ENCODE measurements at regions not wholly inside any gene's neighbourhood (a gene's known extent, or its start where the extent isn't known, plus 50 kb on each side); places are given as distances from the start of the nearest gene placed in this dataset.

DNA sequence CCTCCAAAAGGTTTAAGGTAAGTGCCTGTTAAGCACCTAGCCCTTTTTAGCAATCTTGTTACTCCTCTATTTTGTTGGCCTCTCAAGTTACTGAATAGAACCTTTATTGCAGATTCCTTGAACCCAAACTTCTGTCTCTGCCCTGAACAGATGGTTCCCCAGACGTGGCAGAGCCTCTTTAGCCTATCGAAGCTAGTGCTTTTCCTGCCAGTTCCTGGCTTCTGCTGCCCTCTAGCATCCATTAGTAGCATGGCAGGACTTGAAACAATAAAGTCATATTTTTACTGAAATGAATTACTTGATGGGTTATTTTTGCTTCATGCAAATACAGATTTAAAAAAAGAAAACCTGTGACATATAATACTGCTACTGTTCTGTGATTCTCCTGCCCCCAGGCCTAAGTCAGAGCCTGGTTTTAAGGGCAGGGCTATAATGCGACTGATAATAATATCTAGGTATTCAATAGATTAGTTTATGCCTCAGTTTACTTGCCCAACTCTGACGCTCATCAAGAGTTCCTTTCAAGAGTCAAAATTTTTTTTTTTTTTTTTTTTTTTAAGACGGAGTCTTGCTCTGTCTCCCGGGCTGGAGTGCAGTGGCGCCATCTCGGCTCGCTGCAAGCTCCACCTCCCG, 84.3 kb upstream of the PHF14 start:
- H3K4me3 ChIP-seq (ENCODE audit: low read depth, low read length): no peak overlapping the region
- TF ChIP-seq CTCF (conservative IDR thresholded peaks at IDR 0.05; ENCODE audit: low read depth, low read length): peak; percentile 89
- peak; percentile 76 for DNase-seq (ENCODE audit: low read depth)

DNA sequence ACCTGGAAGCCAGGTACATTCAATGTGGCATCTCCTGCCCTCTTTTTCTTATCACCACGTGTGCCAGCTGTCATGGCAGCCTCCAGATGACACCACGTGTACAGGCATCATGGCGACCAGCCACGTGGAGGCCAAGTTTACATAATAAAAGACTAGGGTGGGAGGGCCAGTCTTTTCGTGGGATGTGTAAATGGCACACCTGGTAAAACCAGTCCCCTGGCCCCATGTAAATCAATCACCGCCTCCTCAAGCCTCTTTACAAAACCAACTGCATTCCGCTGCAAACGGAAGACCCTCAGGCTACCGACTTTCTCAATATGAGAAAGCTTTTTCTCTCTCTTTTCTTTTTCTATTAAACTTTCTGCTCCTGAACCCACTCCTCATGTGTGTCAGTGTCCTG, 65.1 kb upstream of the PHF14 start:
- H3K4me3 ChIP-seq (ENCODE audit: low read depth, low read length): no peak overlapping the region
- TF ChIP-seq CTCF (conservative IDR thresholded peaks at IDR 0.05; ENCODE audit: low read depth, low read length): no peak
- DNase-seq (ENCODE audit: low read depth): no peak

DNA sequence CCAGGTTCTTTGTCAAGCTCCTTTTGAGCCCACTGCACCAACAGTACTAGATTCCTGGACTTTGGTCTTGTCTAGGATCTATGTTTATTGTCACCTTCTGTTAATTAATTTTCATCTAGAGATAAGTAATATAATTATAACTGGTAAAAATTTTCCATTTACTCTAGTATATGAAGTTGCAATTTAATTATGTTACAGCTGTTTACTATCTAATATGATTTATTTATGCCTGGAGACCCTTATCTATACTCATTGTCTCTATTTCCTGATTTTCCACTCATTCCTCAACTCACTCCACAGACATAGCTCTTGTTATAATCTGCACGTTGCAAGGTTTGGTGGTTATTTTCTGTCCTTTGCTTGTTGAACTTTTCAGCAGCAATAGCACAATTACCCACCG, 63.2 kb upstream of the PHF14 start:
- no peak for DNase-seq (ENCODE audit: low read depth)
- no peak overlapping the region for H3K4me3 ChIP-seq (ENCODE audit: low read depth, low read length)
- TF ChIP-seq CTCF (conservative IDR thresholded peaks at IDR 0.05; ENCODE audit: low read depth, low read length): no peak

GRCh38 chr7:10912077-10912476, 61.6 kb upstream of the PHF14 start:
- no peak overlapping the region for H3K4me3 ChIP-seq (ENCODE audit: low read depth, low read length)
- DNase-seq (ENCODE audit: low read depth): no peak
- TF ChIP-seq CTCF (conservative IDR thresholded peaks at IDR 0.05; ENCODE audit: low read depth, low read length): no peak

DNA sequence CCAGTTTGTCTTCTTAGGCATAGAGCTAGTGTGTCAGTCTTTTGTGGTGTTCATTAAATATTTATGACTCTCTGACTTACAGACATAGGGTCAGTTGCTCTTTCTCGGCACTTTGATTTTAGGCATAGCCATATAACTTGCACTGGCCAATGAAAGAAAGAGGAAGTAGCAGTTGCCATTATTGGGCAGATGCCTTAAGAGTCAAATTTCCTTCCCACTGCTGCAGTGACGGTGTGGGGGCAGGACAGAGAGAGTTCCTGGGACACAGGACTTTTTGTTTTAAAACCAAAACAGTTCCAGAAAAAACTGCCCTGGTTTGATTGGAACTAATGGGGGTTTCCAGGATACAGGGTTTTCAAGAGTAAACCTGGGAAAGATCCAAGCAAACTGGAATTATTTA, 60.2 kb upstream of the PHF14 start:
- TF ChIP-seq CTCF (conservative IDR thresholded peaks at IDR 0.05; ENCODE audit: low read depth, low read length): no peak
- no peak overlapping the region for H3K4me3 ChIP-seq (ENCODE audit: low read depth, low read length)
- no peak for DNase-seq (ENCODE audit: low read depth)

DNA sequence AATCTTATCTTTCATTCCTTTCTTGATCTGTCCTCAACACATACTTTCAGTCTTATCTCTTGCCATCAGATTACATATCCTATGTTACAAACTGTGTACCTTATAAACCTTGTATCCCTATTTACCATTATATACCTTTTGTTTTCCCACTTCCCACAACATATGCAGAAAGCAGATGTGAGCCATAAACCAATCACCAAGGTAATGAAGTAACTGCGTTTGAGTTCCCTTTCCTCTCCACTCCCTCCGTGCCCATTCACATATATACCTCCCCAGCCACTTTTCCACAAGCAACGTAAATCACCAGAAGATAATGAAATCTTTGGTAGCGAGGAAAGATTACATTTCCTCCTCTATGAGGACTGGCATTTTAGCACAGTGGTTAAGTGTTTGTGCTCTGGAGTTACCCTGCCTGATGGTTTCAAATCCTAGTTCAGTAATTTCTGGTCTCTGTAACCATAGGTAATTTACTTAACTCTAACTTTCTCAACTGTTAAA, 55.5 kb upstream of the PHF14 start:
- H3K4me3 ChIP-seq (ENCODE audit: low read depth, low read length): no peak overlapping the region
- no peak for TF ChIP-seq CTCF (conservative IDR thresholded peaks at IDR 0.05; ENCODE audit: low read depth, low read length)
- no peak for DNase-seq (ENCODE audit: low read depth)

- no peak for TF ChIP-seq CTCF (conservative IDR thresholded peaks at IDR 0.05; ENCODE audit: low read depth, low read length)
- DNase-seq (ENCODE audit: low read depth): no peak
- no peak overlapping the region for H3K4me3 ChIP-seq (ENCODE audit: low read depth, low read length)
These were observed 53.7 kb upstream of the PHF14 start for GRCh38 chr7:10919923-10920322.

All from choroid plexus epithelial cell (primary cell).